ENCODE measurements at regions not wholly inside any gene's neighbourhood (a gene's known extent, or its start where the extent isn't known, plus 50 kb on each side); places are given as distances from the start of the nearest gene placed in this dataset.

DNA sequence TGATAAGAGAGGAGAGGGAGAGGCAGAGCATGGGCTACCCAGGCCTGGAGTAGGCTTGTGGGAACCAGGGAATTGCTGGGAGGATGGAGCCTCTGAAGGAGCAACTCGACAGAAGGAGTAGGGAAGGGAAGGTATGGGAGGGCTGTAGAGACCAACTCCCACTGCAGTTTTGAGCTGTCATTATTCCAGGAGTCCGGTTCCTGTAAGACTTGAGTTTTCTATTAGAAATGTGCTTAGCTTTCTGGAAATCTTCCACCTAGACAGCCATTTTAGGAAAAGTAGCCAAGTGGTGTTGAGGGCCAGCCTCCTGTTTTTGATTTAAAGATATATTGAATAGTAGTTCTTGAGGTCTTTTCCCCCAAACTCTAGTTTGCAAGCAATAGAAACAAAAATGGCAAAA, 323.5 kb downstream of the LRRC70 start (continued):
- TF ChIP-seq, protein P1, sequence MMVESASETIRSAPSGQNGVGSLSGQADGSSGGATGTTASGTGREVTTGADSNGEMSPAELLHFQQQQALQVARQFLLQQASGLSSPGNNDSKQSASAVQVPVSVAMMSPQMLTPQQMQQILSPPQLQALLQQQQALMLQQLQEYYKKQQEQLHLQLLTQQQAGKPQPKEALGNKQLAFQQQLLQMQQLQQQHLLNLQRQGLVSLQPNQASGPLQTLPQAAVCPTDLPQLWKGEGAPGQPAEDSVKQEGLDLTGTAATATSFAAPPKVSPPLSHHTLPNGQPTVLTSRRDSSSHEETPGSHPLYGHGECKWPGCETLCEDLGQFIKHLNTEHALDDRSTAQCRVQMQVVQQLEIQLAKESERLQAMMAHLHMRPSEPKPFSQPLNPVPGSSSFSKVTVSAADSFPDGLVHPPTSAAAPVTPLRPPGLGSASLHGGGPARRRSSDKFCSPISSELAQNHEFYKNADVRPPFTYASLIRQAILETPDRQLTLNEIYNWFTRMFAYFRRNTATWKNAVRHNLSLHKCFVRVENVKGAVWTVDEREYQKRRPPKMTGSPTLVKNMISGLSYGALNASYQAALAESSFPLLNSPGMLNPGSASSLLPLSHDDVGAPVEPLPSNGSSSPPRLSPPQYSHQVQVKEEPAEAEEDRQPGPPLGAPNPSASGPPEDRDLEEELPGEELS (CRISPR knock-in tag; IDR thresholded peaks at IDR 0.05) = no peak
- TF ChIP-seq NFATC4 (CRISPR knock-in tag; IDR thresholded peaks at IDR 0.05) (no peak), ATF1 (CRISPR knock-in tag; IDR thresholded peaks at IDR 0.05) (no peak), NR3C1 (CRISPR knock-in tag; conservative IDR thresholded peaks at IDR 0.05; ENCODE audit: low read depth) (no peak), ATF6 (CRISPR knock-in tag; IDR thresholded peaks at IDR 0.05) (no peak), MLX (CRISPR knock-in tag; IDR thresholded peaks at IDR 0.05) (no peak), JUN (CRISPR knock-in tag; IDR thresholded peaks at IDR 0.05) (no peak), FOXP1 (CRISPR knock-in tag; IDR thresholded peaks at IDR 0.05; ENCODE audit: borderline replicate concordance) (no peak)
- TF ChIP-seq, protein P2, sequence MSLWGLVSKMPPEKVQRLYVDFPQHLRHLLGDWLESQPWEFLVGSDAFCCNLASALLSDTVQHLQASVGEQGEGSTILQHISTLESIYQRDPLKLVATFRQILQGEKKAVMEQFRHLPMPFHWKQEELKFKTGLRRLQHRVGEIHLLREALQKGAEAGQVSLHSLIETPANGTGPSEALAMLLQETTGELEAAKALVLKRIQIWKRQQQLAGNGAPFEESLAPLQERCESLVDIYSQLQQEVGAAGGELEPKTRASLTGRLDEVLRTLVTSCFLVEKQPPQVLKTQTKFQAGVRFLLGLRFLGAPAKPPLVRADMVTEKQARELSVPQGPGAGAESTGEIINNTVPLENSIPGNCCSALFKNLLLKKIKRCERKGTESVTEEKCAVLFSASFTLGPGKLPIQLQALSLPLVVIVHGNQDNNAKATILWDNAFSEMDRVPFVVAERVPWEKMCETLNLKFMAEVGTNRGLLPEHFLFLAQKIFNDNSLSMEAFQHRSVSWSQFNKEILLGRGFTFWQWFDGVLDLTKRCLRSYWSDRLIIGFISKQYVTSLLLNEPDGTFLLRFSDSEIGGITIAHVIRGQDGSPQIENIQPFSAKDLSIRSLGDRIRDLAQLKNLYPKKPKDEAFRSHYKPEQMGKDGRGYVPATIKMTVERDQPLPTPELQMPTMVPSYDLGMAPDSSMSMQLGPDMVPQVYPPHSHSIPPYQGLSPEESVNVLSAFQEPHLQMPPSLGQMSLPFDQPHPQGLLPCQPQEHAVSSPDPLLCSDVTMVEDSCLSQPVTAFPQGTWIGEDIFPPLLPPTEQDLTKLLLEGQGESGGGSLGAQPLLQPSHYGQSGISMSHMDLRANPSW (CRISPR knock-in tag; conservative IDR thresholded peaks at IDR 0.05; ENCODE audit: low read depth) = no peak
- TF ChIP-seq, protein P3, sequence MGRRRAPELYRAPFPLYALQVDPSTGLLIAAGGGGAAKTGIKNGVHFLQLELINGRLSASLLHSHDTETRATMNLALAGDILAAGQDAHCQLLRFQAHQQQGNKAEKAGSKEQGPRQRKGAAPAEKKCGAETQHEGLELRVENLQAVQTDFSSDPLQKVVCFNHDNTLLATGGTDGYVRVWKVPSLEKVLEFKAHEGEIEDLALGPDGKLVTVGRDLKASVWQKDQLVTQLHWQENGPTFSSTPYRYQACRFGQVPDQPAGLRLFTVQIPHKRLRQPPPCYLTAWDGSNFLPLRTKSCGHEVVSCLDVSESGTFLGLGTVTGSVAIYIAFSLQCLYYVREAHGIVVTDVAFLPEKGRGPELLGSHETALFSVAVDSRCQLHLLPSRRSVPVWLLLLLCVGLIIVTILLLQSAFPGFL (CRISPR knock-in tag; IDR thresholded peaks at IDR 0.05; ENCODE audit: borderline replicate concordance) = no peak

DNA sequence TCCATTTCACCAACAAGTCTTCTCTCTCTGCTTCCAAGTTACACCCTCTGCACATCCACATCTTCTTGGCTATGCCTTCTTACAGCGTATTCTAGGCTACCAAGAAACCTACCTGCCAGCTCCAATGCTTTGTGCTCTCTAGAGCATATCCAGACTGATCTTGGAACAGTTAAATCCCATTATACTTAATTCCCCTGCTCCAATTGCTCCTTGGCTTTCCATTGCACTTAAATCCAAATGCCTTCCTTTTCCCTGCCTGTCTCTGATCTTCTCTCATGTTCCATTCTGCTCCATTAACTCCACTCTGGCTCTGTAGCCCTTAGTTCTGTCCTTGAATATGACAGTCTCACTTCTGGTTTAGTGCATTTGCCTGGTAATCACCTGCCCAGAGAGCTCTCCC, 322.4 kb downstream of the LRRC70 start:
- no peaks in the 10 kb centered on the region for H3K36me3 Mint-ChIP-seq
- H3K4me3 Mint-ChIP-seq = no peak overlapping the region
- H3K27me3 Mint-ChIP-seq (ENCODE audit: low read depth) = peaks cover under 1% of the 10 kb centered on the region
- H3K9me3 Mint-ChIP-seq = peaks cover 4% of the 10 kb centered on the region; the same call in 1 of the 2 replicates
- TF ChIP-seq ZNF416 (CRISPR knock-in tag; IDR thresholded peaks at IDR 0.05) = no peak
- no peak for TF ChIP-seq JAZF1 (CRISPR knock-in tag; IDR thresholded peaks at IDR 0.05)
- TF ChIP-seq ATF3 (CRISPR knock-in tag; conservative IDR thresholded peaks at IDR 0.05) = no peak
- TF ChIP-seq NFYB (CRISPR knock-in tag; conservative IDR thresholded peaks at IDR 0.05; ENCODE audit: low read depth) = no peak
- TF ChIP-seq IRF1 (CRISPR knock-in tag; IDR thresholded peaks at IDR 0.05) = no peak
- TF ChIP-seq, protein P3 (CRISPR knock-in tag; IDR thresholded peaks at IDR 0.05; ENCODE audit: borderline replicate concordance) = no peak
- no peak for TF ChIP-seq ATF6 (CRISPR knock-in tag; IDR thresholded peaks at IDR 0.05)
- no peak for TF ChIP-seq ELF4 (CRISPR knock-in tag; IDR thresholded peaks at IDR 0.05; ENCODE audit: low read depth)
- TF ChIP-seq ZNF671 (CRISPR knock-in tag; IDR thresholded peaks at IDR 0.05) = no peak
- no peak overlapping the region for H3K27ac Mint-ChIP-seq
- DNase-seq (ENCODE audit: low spot score) (no peak), ATAC-seq (no peak)
- H3K4me1 Mint-ChIP-seq = no peaks in the 10 kb centered on the region
- POLR2A ChIA-PET = no interaction called here
- CTCF ChIA-PET = no interaction called here
